ENCODE measurements at regions not wholly inside any gene's neighbourhood (a gene's known extent, or its start where the extent isn't known, plus 50 kb on each side); places are given as distances from the start of the nearest gene placed in this dataset.
"Not testable (repeated sequence)": the region's sequence is repeated elsewhere in the genome, so short reads cannot be mapped to it uniquely, and the experiment has no call there.

DNA sequence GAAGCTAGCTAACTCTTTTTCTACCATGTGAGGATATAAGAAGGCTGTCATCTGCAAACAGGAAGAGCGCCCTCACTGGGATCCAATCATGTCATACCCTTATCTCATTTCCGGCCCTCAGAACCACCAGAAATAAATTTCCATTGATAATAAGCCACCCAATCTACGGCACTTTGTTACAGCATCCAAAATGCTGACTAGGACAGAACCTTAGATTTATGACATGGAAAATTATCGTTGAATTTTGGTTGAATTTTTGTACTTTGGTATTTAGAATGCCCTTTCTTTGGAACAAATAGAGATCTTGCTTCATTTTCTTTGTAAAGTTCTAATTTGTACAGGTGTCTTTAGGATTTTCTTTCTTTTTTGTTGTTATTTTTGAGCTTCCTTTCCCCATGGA is 53.3 kb upstream of the CYLC2 start:
- no peak for DNase-seq (ENCODE audit: low read depth, low spot score)

DNA sequence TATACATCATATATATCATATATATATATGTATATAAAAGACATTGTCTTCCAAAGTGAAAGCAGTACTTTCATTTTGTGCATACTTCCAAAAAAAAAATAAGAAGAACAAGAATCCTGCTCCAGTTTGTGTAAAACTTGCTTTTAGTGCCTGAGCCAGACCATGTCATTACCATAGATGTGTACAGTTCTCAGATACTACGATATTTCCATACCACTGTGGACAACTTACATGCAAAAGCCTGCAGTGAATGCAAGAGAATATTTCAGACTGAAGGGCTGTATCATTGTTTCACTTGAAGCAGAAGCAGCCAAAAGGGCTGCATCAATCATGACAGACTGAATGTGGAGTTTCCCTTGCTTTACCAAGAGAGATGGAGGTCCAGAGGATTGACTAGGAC is 72.6 kb upstream of the CYLC2 start:
- no peak for DNase-seq (ENCODE audit: low read depth, low spot score)

DNA sequence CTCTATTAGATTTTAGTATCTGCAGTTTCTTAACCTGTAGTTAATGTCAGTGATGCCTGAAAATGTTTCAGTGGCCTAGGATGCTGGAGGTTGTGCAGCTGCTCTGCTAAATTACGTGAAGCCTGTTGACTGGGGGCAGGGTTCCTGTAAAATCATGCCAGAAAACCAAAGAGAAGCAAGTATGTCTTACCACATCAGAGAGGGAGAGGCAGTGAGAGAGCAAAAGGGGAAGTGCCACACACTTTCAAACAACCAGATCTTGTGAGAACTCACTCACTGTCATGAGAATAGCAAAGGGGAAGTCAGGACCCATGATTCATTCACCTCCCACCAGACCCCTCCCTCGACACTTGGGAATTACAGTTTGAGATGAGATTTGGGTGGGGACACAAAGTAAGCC is 83.9 kb upstream of the CYLC2 start:
- no peak for DNase-seq (ENCODE audit: low read depth, low spot score)

DNA sequence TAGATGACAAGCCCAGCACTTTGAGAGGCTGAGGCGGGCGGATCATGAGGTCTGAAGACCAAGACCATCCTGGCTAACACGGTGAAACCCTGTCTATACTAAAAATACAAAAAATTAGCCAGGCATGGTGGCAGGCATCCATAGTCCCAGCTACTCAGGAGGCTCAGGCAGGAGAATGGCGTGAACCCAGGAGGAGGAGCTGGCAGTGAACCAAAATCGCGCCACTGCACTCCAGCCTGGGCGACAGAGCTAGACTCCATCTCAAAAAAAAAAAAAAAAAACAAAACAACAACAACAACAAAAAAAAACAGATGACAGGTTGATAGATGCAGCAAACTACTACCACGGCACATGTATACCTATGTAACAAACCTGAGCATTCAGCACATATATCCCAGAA is 89.3 kb upstream of the CYLC2 start:
- DNase-seq (ENCODE audit: low read depth, low spot score), result not testable (repeated sequence)

DNA sequence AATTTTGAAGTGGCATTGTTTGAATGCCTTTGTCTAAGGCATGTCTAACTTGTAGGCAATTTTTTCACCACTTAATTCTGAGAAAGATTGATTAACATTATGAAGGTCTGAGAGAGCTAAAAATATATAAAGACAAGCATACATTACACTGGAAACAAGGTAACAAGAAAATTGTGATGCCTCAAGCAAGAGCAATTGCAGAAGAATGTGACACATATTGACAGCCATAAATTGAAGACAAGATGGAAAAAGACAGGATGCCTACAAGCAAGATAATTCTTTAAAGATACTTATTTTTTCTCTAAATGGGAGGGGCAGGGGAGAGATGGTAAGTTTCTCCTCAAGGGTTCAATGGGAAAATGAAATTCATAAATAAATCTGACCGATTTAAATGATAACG is 103.1 kb upstream of the CYLC2 start:
- no peak for DNase-seq (ENCODE audit: low read depth, low spot score)

DNA sequence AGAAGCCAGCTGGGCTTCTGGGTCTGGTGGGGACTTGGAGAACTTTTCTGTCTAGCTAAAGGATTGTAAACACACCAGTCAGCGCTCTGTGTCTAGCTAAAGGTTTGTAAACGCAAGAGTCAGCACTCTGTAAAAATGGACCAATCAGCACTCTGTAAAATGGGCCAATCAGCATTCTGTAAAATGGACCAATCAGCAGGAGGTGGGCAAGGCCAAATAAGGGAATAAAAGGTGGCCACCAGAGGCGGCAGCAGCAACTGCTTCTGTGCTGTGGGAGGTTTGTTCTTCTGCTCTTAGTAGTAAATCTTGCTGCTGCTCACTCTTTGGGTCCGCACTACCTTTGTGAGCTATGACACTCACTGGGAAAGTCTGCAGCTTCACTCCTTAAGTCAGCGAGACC is 106.4 kb upstream of the CYLC2 start:
- DNase-seq (ENCODE audit: low read depth, low spot score), result not testable (repeated sequence)

DNA sequence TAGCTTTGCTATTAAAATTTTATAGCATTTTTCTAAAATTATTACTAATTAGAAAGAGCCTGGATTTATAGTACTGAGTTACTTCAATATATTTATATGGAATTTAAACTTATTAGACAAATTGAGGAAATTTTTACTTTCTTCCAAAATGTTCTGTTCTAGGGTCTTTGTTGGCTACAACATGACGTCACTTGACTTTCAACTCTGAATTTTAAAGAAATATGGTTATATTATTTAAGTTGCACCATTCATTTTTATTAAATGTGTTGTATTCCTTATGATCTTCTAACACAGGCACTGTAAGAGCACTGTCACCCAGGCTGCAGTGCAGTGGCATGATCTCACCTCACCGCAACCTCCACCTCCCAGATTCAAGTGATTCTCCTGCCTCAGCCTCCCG is 119.4 kb upstream of the CYLC2 start:
- DNase-seq (ENCODE audit: low read depth, low spot score), result no peak

DNA sequence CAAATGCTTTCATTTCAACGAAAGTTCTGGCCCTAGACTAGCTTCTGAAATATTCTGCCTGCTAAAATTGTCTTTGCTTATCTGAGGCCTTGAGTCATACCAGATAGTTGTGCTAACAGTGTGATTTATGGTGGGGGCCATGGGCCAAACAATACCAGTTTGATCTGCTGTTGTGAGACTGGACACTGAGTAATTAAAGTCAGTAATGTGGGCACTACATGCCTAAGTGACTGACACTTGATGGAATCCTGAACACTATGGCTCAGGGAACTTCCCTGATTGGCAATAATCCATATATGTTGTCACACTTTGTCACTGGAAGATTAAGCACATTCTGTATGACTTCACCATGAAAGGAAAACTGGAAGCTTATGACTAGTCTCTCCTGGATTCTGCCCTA is 127.6 kb upstream of the CYLC2 start:
- DNase-seq (ENCODE audit: low read depth, low spot score), result no peak

DNA sequence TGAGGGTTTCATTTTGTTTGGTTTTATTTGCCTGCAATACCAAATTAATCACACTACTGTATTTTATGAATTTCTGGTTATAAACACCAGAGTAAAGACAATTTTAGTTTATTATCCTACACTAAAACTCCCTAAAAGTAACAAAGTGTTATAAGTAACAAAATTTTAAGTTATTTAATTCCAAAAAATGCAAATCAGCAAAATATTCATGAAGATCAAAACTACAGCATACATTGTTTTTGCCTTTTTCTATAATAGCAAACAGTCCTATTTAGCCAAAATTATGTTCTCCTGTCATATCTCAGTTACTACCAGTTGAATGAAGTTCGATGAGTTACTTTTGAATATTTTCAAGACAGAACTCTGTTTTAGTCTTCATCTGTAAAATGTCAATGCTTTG is 132.7 kb upstream of the CYLC2 start:
- DNase-seq (ENCODE audit: low read depth, low spot score), result no peak

DNA sequence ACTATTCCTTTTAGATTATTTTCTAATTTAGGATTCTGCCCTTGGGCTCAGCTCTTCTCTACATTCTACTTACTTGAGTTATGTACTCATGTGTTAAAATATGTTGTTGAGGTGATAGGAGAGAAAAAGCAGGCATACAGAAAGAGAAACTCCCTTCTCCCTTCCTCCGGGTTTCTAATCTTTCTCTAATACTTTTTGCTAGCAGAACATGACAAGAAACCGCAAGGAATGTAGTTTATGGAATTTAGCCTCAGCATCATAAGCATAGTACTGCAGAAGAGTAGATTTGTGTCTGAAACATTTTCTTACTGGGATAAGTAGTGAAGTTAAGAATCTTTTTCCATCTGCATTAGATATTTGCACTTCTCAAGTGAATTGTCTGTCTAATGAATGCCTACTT is 139.5 kb upstream of the CYLC2 start:
- no peak for DNase-seq (ENCODE audit: low read depth, low spot score)

DNA sequence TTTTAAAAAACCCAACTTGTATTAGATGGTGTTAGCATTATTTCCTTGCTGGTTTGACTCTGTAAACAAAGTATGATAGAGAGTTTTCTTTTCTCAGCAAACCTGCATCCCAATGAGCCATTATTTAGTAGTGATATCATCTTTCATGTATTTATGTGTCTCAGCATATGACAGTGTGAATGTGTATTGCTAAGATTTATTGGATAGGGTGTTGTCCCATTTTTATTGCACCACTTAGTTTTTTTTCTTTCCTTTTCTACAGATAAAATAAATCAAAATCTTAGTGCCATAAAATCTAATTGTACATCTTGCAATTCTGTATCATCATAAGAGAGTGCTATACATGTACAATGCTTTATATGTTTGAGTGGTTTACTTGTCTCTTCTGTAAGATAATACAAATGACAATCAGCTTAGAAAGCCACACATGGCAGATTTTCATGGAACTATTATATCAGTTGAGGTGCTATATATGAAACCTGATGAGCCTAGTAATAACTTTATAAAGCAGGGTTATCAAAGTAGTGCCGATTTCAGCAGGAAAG is 149.2 kb upstream of the CYLC2 start:
- DNase-seq (ENCODE audit: low read depth, low spot score), result no peak

DNA sequence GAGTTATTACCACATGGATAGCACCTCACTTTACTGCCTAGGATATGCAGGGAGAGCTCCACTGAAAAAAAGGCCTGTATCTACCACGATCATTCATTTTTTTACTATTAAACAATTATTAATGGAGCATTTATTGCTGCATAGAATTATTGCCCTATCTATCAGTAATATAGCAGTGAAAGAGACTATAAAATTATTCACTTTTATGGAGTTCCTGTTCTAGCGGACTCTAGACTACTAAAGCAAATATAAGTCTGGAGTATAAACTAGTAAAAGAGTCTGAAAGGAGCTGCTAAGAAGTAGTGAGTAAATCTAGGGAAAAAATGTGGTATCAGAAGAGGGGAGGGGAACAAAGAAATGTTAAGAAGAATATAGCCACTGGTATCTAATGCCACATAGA is 150.4 kb upstream of the CYLC2 start:
- no peak for DNase-seq (ENCODE audit: low read depth, low spot score)

DNA sequence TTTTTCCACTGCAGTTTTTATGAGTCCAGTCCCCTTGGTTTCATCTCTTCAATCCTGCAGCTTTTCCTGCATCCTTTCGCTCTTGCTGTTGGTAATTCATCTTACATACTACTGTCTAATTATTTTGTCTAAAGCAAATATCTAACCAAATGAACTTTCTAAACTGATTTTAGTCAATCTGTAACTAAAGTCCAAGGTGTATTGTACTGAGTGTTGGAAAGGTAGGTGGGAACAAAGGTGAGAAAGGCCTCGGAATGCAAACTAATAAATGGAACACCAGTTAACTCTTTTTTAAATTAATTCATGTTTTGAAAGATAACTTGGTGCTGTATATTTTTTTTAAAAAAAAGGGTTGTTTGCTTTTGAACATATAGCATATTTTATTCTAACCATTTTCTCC is 152.7 kb upstream of the CYLC2 start:
- no peak for DNase-seq (ENCODE audit: low read depth, low spot score)

DNA sequence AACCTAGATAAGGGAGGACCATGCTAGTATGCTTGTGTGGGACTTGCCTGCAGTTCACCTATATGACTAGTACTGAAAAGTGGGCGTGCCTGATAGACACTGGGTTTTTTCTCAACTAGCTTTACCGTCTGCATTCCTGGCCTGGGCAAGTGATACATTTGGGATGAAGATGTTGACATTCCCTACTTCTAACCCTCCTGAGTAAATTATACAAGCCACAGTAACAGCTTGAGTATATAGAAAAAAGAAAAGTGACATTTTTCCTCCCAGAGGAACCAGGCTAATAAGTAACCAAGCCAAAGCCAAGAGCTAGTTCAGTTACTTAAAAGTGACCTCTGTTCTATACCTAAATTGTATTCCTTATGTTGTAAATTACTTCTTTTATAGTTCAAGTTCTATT is 153.8 kb upstream of the CYLC2 start:
- no peak for DNase-seq (ENCODE audit: low read depth, low spot score)

DNA sequence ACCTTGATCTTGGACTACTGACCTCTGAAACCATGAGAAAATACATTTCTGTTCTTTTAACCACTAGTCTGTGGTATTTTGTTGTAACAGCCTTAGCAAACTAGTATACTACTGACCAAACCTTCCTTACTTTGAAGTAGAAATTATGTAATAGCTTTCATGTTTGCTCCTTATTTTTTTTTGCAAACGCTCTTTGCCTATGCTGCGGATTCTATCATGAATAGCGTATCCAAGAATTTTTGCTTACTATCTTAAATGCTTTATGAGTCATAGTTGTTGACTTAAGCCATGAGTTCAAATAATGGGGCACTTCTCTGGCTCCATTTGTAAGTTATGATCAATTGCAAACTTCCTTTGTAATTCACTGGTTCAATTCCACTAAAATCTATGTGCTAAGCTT is 154.8 kb upstream of the CYLC2 start:
- no peak for DNase-seq (ENCODE audit: low read depth, low spot score)

DNA sequence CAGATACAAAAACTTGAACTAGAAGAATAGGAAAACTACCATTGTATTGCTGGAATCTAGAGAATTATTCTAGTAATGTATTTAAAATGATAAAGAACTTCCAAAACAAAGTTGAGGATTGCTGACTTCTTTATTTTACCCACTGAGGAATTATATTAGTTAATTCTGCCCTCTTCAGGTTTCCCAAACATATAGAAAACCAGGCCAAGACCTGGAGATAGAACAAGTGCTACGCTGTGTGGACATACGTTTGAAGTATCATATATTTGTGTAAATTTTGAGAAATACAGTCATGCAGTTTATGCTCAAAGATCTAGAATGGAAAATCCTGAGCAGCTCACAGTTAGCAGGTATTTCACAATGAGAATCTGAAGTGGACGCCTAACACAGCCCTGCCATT is 162.3 kb upstream of the CYLC2 start:
- no peak for DNase-seq (ENCODE audit: low read depth, low spot score)

DNA sequence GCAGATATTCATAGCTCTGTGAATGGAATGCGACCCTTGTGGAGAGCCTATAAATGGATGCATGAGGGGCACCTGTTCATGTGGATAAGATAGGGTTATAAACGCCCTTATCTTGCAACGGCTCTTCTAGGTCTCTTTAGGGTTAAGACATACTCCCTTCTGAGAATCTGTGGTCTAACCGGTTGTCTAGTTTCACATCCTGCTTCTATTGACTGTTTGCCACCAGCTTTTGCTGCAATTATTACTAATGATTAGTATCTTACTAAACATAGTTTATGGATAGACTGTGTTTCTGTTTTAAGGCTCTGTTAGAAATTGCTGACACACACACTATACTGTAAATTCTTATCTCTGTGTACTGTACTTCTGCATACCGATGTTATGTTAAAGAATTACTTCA is 198.9 kb upstream of the CYLC2 start:
- no peak for DNase-seq (ENCODE audit: low read depth, low spot score)

DNA sequence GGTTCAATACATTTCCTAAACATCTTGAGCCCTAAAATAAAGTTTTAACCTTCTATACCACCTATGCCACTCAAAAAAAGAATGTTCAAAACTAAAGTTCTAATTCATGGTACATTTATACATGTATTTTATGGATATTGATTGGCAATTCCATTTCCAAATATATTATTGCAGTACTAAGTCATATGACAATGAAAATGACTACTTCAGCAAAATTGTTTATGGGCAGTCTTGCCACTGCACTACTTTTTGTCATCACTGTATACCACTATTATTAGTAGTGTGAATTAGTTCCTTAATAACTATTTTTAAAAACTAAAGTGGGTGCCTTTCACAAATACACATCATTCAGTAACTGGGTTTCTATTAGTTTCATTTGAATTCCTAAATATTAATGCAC is 199.6 kb upstream of the CYLC2 start:
- no peak for DNase-seq (ENCODE audit: low read depth, low spot score)

DNA sequence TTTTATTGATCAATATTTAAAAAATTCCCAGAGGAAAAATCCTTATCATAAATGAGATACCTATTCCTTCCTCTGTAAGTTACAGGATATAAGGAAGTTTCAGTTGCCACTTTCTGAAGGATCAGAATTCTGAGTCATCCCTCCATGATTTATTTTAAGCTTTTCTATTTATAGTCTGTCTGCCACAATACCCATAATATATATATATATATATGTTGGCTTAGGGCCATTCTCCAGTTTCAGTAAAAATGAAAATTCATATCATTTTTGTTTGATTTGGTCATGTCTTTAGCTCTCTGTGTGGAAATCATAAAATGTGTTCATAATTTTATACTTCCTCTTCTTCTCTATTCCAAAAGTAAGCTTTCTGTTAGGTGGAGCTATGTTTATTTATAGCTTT is 215.8 kb upstream of the CYLC2 start:
- no peak for DNase-seq (ENCODE audit: low read depth, low spot score)

DNA sequence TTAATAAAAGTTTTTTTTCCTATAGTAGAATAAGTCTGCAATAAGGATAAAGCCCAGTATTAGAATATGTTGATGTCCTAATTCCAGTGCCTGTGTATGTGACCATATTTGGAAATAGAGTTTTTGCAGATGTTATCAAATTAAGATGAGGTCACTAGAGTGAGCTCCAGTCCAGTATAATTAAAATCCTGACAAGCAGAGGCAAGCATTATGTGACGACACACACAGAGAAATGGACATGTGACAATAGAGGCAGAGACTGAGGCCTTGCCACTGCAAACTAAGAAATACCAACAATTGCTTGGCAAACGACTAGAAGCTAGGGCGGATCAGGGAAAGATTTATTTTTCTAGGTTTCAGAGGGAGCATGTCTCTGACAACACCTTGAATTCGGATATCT is 216.4 kb upstream of the CYLC2 start:
- no peak for DNase-seq (ENCODE audit: low read depth, low spot score)

DNA sequence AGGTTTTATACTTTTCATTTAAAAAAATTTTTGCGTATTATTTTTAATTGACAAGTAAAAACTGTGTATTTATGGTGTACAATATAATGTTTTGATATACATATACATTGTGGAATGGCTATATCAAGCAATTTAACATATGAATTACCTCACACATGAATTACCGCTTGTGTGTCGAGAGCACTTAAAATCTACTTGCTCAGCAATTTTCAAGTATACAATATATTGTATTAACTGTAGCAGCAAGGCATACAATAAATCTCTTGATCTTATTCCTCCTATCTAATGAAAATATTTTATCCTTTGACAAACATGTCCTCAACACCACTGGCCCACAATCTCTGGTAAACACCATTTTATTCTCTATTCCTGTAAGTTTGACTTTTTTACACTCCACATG is 224.4 kb upstream of the CYLC2 start:
- DNase-seq (ENCODE audit: low read depth, low spot score), result no peak

DNA sequence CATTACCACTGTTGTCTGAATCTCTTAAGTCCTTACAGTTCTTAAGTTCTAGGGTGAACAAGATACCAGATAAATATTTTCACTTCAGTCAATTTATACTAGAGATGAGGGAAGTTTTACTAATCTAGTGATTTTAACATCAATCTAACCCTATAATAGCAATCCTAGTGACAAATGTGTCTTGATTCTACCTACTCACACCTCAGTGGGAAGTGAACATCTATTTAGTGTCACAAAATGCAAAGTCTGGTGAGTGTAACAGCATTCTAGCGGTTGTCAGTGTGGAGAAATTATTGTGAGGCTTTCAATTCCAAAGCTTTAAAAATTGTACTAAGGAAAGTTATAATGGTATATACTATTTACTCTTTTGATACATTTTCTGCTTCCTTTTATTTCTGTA is 225.8 kb upstream of the CYLC2 start:
- DNase-seq (ENCODE audit: low read depth, low spot score), result no peak

DNA sequence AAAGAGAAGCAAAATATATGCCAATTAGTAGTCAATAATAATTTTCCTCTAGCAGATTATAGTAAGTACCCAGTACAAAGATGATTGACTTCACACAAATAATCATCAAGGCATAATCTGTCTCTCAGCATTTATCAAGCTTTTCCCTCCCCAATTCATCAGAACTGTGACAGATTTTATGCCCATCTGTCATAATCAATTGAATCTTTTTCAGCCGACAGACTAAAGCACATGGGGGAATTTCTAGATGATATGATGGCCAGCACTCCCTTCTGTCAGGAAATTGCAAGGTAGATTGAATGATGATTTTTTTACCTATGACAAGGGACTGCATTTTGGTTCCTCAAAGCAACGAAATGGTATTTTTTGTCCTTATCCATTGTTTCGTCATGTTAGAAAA is 227.1 kb upstream of the CYLC2 start:
- DNase-seq (ENCODE audit: low read depth, low spot score), result no peak

DNA sequence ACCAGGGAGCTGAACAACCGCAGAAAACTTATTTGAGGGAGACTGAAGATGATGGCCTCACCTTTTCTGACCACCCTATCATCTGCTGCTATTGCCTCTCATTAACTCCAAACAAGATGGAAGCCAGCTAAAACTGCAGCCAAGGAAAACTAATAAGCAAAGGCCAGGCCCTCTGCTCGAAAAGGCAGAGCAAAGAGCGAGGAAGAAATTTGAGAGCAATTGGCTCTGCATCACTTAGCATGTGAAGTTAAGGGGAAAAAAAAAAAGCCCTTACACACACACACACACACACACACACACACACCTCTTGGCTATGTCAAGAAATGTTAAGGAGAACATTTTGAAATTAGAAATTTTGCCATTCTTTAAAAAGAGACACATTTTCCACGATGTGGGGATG is 228.1 kb upstream of the CYLC2 start:
- DNase-seq (ENCODE audit: low read depth, low spot score), result no peak

DNA sequence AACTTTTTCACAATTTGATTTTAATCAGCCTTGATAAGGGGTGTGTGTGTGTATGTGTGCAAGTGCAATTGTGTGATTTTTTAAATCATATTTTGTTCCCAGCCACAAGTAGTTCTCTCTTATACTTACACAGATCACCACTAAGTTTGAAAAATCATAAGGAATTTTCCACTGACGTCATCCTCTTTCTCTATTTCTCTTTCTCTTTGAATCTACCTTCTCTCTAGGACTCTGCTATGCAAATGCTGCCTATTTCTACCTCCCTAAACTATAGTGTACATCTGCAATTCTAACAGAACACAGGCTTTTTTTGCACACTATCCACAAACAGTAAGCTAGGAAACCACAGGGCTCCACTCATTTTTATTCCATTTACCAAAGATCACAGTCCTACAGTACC is 254.6 kb upstream of the CYLC2 start:
- DNase-seq (ENCODE audit: low read depth, low spot score), result no peak
